BE2C (cell line): ENCODE measurements at regions not wholly inside any gene's neighbourhood (a gene's known extent, or its start where the extent isn't known, plus 50 kb on each side); places are given as distances from the start of the nearest gene placed in this dataset.

Source experiments
- DNase-seq: peaks from one replicate; pipeline ENCODE4 v3.0.0-alpha.2; 2020
- H3K27me3 ChIP-seq: fragments of 250-450 bp; sonication (Bioruptor Pico); 2 replicates; pipeline ENCODE4 v1.5.1; 2020; ENCODE audit warnings: mild to moderate bottlenecking
- H3K36me3 ChIP-seq: fragments of 250-450 bp; sonication (Bioruptor Pico); 2 replicates; pipeline ENCODE4 v1.5.1; 2020; ENCODE audit warnings: mild to moderate bottlenecking
- H3K4me1 ChIP-seq: fragments of 250-450 bp; sonication (Bioruptor Pico); 2 replicates; pipeline ENCODE4 v1.5.1; 2020
- H3K4me3 ChIP-seq: 2 replicates; pipeline ENCODE4 v1.5.1; 2011; ENCODE audit warnings: low read depth, low read length
- H3K9me3 ChIP-seq: fragments of 250-450 bp; sonication (Bioruptor Pico); 2 replicates; pipeline ENCODE4 v1.5.1; 2020
- TF ChIP-seq, protein P1 (sequence below): IDR thresholded peaks from 2 replicates; pipeline ENCODE4 v1.5.1; 2012; ENCODE audit warnings: mild to moderate bottlenecking, low read depth, low read length

- TF ChIP-seq, protein P1, sequence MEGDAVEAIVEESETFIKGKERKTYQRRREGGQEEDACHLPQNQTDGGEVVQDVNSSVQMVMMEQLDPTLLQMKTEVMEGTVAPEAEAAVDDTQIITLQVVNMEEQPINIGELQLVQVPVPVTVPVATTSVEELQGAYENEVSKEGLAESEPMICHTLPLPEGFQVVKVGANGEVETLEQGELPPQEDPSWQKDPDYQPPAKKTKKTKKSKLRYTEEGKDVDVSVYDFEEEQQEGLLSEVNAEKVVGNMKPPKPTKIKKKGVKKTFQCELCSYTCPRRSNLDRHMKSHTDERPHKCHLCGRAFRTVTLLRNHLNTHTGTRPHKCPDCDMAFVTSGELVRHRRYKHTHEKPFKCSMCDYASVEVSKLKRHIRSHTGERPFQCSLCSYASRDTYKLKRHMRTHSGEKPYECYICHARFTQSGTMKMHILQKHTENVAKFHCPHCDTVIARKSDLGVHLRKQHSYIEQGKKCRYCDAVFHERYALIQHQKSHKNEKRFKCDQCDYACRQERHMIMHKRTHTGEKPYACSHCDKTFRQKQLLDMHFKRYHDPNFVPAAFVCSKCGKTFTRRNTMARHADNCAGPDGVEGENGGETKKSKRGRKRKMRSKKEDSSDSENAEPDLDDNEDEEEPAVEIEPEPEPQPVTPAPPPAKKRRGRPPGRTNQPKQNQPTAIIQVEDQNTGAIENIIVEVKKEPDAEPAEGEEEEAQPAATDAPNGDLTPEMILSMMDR: no peak
- no peak overlapping the region for H3K4me3 ChIP-seq
- no peak for DNase-seq
- no peaks in the 10 kb centered on the region for H3K4me1 ChIP-seq
- H3K27me3 ChIP-seq: no peaks in the 10 kb centered on the region
- no peaks in the 10 kb centered on the region for H3K36me3 ChIP-seq
- H3K9me3 ChIP-seq: no peaks in the 10 kb centered on the region
These were observed 75.9 kb upstream of the CYRIA start for GRCh38 chr2:16741498-16741897.

GRCh38 chr2:16739778-16740581 is 74.3 kb upstream of the CYRIA start:
- DNase-seq: no peak
- TF ChIP-seq, protein P1: no peak

GRCh38 chr2:16738361-16739225 is 73.0 kb upstream of the CYRIA start:
- TF ChIP-seq, protein P1: no peak
- DNase-seq: no peak
- H3K4me3 ChIP-seq: no peak overlapping the region
- no peaks in the 10 kb centered on the region for H3K36me3 ChIP-seq
- no peaks in the 10 kb centered on the region for H3K27me3 ChIP-seq
- no peaks in the 10 kb centered on the region for H3K9me3 ChIP-seq
- H3K4me1 ChIP-seq: no peaks in the 10 kb centered on the region

More at GRCh38 chr2:16739778-16740581, 74.3 kb upstream of the CYRIA start:
- Histone ChIP-seq H3K4me3 (no peak overlapping the region), H3K36me3 (no peaks in the 10 kb centered on the region), H3K27me3 (no peaks in the 10 kb centered on the region), H3K4me1 (no peaks in the 10 kb centered on the region), H3K9me3 (no peaks in the 10 kb centered on the region)

GRCh38 chr2:16737812-16738211 is 72.2 kb upstream of the CYRIA start:
- no peak for DNase-seq
- Histone ChIP-seq H3K9me3 (no peaks in the 10 kb centered on the region), H3K4me3 (no peak overlapping the region), H3K4me1 (no peaks in the 10 kb centered on the region), H3K27me3 (no peaks in the 10 kb centered on the region), H3K36me3 (no peaks in the 10 kb centered on the region)
- TF ChIP-seq, protein P1: no peak

GRCh38 chr2:16736633-16737032 is 71.0 kb upstream of the CYRIA start:
- no peaks in the 10 kb centered on the region for H3K4me1 ChIP-seq
- H3K36me3 ChIP-seq: no peaks in the 10 kb centered on the region
- TF ChIP-seq, protein P1: no peak
- no peak for DNase-seq
- H3K4me3 ChIP-seq: no peak overlapping the region
- H3K27me3 ChIP-seq: no peaks in the 10 kb centered on the region
- no peaks in the 10 kb centered on the region for H3K9me3 ChIP-seq
